Gastrocnemius medialis (tissue), 4 donors: ENCODE measurements at regions not wholly inside any gene's neighbourhood (a gene's known extent, or its start where the extent isn't known, plus 50 kb on each side); places are given as distances from the start of the nearest gene placed in this dataset.

Experiments
- CTCF ChIP-seq, 5 experiments: fragments of 450-650 bp in 3 of 5; fragments of 200-600 bp in 2 of 5; sonication (generic) in 2 of 5; IDR thresholded peaks in 4 of 5; conservative IDR thresholded peaks in 1 of 5; 1 replicate in 4 of 5; 2 replicates in 1 of 5; pipeline ENCODE4 v1.5.1; 2016 to 2019; ENCODE audit warnings: antibody characterized with exemption in 5 of 5, mild to moderate bottlenecking in 3 of 5, moderate library complexity in 3 of 5
- POLR2A ChIP-seq, 2 donors: fragments of 450-650 bp; IDR thresholded peaks; one replicate each; pipeline ENCODE4 v1.6.1; 2017; ENCODE audit warnings: antibody characterized with exemption in 2 of 2, mild to moderate bottlenecking in 2 of 2, moderate library complexity in 2 of 2

GRCh38 chr4:144582105-144582850 lies 63.7 kb upstream of the HHIP start:
- TF ChIP-seq CTCF (IDR thresholded peaks at IDR 0.05 in 4 of 5, conservative IDR thresholded peaks at IDR 0.05 in 1 of 5) = no peak
- TF ChIP-seq POLR2A (IDR thresholded peaks at IDR 0.05) = no peak
